GM10266 (cell line): ENCODE measurements at regions not wholly inside any gene's neighbourhood (a gene's known extent, or its start where the extent isn't known, plus 50 kb on each side); places are given as distances from the start of the nearest gene placed in this dataset.
"Not testable (repeated sequence)": the region's sequence is repeated elsewhere in the genome, so short reads cannot be mapped to it uniquely, and the experiment has no call there.

Experiments
- DNase-seq: peaks from one replicate; pipeline ENCODE4 v3.0.0; 2012; ENCODE audit errors: extremely low spot score

- not testable (repeated sequence) for DNase-seq
Observed at GRCh38 chr1:149635290-149635899, 51.7 kb downstream of the PPIAL4C start.

GRCh38 chr1:149636286-149637122, 52.9 kb downstream of the PPIAL4C start:
- not testable (repeated sequence) for DNase-seq

DNA sequence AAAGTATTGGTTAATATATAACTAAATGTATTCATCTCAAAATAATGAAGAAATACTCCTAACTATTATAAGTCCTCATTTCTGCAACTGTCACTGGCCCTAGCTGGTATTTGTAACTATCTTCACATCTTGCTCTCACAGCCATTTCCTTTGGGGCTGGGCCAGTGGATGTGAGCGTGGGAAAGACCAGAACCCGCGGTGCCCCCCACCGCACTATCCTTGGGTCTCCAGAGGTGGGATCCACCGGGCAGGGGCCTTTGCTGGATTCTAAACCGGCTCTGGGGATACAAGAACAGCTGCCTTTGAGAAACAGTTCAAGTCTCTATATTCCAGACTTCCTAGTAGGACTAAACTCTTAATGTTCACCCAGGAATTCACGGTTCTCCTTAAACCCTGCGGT, 54.8 kb downstream of the PPIAL4C start:
- DNase-seq: peak; percentile 0

- DNase-seq: not testable (repeated sequence)
Observed at GRCh38 chr1:149638901-149639658, 55.4 kb downstream of the PPIAL4C start.

GRCh38 chr1:149641179-149641578, 57.5 kb downstream of the PPIAL4C start:
- DNase-seq: not testable (repeated sequence)

- DNase-seq: not testable (repeated sequence)
Observed at GRCh38 chr1:149644818-149645217, 61.2 kb downstream of the PPIAL4C start.

- not testable (repeated sequence) for DNase-seq
Observed at GRCh38 chr1:149646360-149647017, 62.8 kb downstream of the PPIAL4C start.

DNA sequence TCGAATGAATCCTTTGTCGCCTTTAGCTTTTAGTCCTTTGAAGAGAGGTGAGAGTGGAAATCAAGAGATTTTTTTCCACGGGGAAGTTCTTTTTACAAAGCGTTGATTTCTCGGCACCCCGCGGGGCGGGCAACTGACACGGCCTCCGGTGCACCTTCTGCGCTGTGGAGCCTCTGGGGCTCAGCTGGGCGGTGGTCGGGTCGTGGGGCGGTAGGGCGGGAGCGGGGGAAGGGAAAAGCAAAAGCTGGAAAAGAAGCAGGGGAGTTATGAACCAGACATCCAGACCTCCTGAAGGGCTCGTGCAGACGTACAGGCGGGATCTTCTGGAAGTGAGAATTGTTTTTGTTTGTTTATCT, 63.3 kb downstream of the PPIAL4C start:
- DNase-seq: not testable (repeated sequence)

DNA sequence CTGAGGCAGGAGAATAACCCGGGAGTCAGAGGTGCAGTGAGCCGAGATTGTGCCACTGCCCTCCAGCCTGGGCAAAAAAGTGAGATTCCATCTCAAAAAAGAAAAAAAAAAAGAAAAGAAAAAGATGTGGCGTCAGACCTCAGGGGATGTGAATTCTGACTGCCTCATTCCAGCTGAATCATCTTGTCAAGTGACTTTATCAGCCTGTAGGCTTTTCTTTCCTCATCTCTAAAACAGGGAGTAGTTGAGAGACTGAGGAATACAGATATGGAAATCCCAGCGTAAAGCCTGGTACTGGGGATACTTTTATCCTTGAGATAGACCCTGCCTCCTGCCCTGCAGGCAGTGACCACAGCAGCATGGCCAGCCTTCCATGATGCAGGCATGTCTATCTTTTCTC, 74.1 kb downstream of the PPIAL4C start:
- not testable (repeated sequence) for DNase-seq

DNA sequence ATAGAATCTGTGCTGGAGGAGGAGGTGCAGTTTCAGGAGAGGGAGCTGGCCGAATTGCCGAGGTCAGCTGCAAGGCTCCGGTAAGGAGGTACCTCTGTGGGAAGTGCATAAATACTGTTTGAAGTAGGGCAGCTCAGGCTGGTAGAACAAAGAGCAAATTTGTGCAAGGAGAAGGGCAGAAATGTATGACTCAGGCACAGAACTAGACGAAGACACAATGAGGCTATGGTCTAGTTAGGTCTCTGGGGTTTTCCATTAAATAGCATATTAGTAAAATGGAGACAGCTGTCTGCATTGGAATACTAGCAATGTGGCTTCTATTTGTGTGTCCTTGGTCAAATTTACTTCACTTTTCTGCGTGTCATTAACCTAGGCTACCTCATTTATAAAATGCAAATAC, 74.5 kb downstream of the PPIAL4C start:
- not testable (repeated sequence) for DNase-seq

GRCh38 chr1:149664624-149665023, 81.0 kb downstream of the PPIAL4C start:
- not testable (repeated sequence) for DNase-seq

DNA sequence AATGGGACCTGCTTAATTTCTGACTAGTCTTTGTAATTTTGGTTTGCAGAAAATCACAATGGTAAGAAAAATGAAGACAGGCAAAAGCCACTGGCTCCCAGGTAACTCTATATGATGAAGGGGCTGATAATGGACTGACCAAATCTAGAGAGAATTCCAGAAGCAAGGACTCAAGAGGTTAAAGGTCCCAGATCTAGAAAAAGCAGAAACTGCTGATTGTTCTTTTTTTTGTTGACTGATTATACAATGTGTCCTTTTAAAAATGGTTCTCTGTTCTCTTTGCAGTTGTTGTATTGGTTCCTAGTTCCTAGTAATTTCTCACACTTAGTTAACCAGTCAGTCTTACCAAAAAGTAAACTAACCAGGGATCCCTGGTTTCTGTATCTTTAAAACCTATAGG, 81.4 kb downstream of the PPIAL4C start:
- not testable (repeated sequence) for DNase-seq

DNA sequence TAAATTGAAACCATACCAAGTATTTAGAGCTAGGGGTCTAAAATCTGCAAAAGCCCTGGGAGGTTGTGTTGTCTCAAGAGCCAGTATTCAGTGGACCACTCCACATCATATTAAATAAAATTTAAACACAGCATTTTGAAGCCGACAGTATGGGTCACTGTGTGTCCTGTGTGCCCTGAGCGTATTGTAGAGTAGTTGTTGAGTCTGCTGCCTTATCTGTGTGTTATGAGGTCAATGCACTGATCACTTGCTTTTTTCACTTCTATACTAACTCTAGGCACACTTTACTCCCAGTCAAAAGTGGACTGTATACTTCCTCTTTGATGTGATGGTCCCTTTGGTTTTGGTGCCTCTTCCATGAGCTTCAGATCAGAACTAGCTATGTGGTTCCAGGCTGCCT, 81.9 kb downstream of the PPIAL4C start:
- not testable (repeated sequence) for DNase-seq

DNA sequence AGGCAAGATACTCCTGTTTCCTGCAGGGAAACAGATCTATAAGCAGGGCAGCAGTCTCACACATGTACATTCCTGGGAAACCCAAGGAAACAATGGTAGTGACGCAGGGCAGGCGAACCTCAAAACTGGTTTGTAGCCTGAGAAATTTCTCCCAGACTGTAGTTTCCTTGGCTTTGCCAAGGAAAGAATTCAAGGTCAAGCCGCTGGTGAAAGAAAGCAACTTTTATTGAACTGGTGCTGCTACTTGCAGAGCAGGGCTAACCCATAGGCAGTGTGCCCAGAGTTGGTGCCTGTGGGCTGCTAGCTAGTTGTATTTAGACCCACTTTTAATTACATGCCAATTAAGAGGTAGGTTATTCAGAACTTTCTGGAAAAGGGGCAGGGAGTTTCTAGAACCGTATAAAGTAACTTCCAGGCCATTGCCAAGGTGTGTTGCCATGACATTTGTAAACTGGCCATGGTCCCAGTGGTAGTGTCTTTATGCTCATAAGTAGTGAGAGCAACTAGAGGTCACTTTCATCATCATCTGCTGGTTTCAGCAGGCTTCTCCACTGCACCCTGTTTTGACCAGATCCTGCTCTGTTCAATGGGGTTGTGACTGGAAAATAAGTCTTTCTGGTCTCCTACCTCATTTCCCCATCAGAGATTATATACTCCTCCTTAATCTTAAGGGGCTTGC, 89.7 kb downstream of the PPIAL4C start:
- DNase-seq: not testable (repeated sequence)

DNA sequence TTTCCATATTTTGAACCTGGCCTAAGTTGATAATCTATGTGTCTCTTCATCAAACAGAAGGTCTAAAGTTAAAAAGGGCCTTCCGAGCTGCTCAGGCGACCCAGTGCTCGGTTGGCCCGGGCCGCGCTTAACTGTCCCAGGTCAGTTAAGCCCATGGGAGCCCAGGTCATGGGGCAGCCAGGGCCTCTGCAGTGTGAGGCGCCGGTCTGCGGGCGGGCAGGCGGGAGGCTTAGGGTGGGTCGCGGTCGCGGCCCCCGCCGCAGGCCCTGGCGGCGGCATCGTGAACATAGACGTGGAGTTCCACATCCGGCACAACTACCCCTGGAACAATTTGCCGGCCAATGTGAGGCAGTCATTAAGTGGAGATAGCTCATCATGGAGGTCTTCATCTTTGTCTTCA, 91.3 kb downstream of the PPIAL4C start:
- DNase-seq: not testable (repeated sequence)

GRCh38 chr1:149677359-149677758, 93.7 kb downstream of the PPIAL4C start:
- DNase-seq: not testable (repeated sequence)

DNA sequence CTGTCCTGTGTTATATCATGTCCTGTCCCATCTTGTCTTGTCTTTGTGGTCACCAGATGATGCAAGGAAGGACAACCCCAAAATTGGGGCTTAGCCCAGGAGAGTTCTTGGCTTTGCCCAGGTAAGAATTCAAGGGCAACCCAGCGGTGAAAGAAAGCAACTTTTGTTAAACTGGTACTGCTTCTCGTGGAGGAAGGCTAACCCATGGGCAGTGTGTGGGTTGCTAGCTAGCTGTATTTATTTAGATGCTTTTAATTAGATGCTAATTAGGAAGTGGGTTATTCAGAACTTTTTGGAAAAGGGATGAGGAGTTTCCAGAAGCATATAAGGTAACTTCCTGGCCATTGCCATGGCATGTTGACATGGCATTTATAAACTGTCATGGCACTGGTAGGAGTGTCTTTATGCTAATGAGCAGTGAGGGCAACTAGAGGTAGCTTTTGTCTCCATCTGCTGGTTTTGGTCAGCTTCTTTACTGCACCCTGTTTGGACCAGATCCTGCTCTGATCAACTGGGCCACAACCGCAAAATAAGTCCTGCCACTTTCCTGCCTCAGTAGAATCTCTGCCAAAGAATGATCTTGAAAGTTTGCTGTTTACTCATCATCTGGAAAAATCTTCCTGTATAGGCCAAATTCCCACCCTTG, 95.8 kb upstream of the FCGR1A start:
- DNase-seq: not testable (repeated sequence)

GRCh38 chr1:149691399-149691798, 91.1 kb upstream of the FCGR1A start:
- not testable (repeated sequence) for DNase-seq

- not testable (repeated sequence) for DNase-seq
Observed at GRCh38 chr1:149692804-149693539, 89.5 kb upstream of the FCGR1A start.

DNA sequence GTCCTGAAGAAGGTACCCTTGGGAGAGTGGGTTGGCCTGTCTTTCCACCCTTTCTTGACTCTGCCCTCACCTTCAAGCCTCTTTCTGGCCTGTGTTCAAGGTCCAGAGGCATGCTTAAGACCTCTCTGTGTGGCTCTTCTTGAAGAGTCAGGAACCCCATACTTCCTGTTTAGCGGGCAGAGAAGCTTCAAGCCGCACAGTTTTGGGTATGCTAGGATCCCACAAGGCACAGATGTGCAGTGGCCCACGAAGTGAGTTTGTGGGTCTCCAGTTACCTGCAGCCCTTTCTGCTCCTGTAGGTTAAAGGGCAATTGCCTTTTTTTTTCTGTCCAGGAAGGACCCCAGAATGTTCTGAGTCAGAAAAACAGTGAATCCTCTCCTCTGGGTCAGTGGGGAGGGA, 87.4 kb upstream of the FCGR1A start:
- not testable (repeated sequence) for DNase-seq
